Activated CD8-positive, alpha-beta T cell treated with anti-CD3 and anti-CD28 coated beads, Interleukin-2, amount 10 ng/mL, durations not matched to agents 7 days and 5 days (primary cell): ENCODE measurements at regions not wholly inside any gene's neighbourhood (a gene's known extent, or its start where the extent isn't known, plus 50 kb on each side); places are given as distances from the start of the nearest gene placed in this dataset.
A peak's percentile ranks its signal among the peaks of the same experiment; 100 is the strongest.
"Not testable (repeated sequence)": the region's sequence is repeated elsewhere in the genome, so short reads cannot be mapped to it uniquely, and the experiment has no call there.

Experiments
- ATAC-seq: fragments of 150-1000 bp; cut with Tn5 transposase; one replicate; pipeline ENCODE4 v1.10.0; 2021; ENCODE audit warnings: moderate library complexity
- CTCF ChIA-PET: fragments of 350-600 bp; sonication (Branson Sonifier 250); formaldehyde crosslinking; loops from one replicate; lab custom pipeline; 2021; ENCODE audit warnings: antibody characterized with exemption; lab: Charles Lee
- POLR2A ChIA-PET: fragments of 350-600 bp; sonication (Branson Sonifier 250); formaldehyde crosslinking; loops from one replicate; lab custom pipeline; 2021; ENCODE audit warnings: antibody characterized with exemption; lab: Charles Lee
- DNase-seq: peaks from one replicate; pipeline ENCODE4 v3.0.0-alpha.2; 2020
- H3K27ac Mint-ChIP-seq: one replicate; pipeline ENCODE4 v1.8.0; 2021; ENCODE audit warnings: mild to moderate bottlenecking, mixed read lengths
- H3K27me3 Mint-ChIP-seq: one replicate; pipeline ENCODE4 v1.8.0; 2021; ENCODE audit warnings: low read depth, mixed read lengths
- H3K36me3 Mint-ChIP-seq: one replicate; pipeline ENCODE4 v1.8.0; 2021; ENCODE audit warnings: low read depth, mixed read lengths
- H3K4me1 Mint-ChIP-seq: one replicate; pipeline ENCODE4 v1.8.0; 2021; ENCODE audit warnings: low read depth, mixed read lengths
- H3K4me3 Mint-ChIP-seq: one replicate; pipeline ENCODE4 v1.8.0; 2021; ENCODE audit warnings: mild to moderate bottlenecking, mixed read lengths
- H3K9me3 Mint-ChIP-seq: one replicate; pipeline ENCODE4 v1.8.0; 2022; ENCODE audit warnings: mixed read lengths; ENCODE audit not compliant: insufficient read depth

- DNase-seq (no peak), ATAC-seq (no peak)
- H3K36me3 Mint-ChIP-seq = peaks cover 2% of the 10 kb centered on the region
- H3K4me1 Mint-ChIP-seq = no peaks in the 10 kb centered on the region
- no peak overlapping the region for H3K27ac Mint-ChIP-seq
- peaks cover under 1% of the 10 kb centered on the region for H3K27me3 Mint-ChIP-seq
- no peak overlapping the region for H3K4me3 Mint-ChIP-seq
- POLR2A ChIA-PET = no interaction called here
- CTCF ChIA-PET = no interaction called here
- H3K9me3 Mint-ChIP-seq = peaks cover 6% of the 10 kb centered on the region
Measured at GRCh38 chr12:96085475-96085874, 50.1 kb upstream of the LTA4H start.

- DNase-seq, POLR2A ChIA-PET, H3K27ac Mint-ChIP-seq, H3K36me3 Mint-ChIP-seq, H3K4me3 Mint-ChIP-seq, H3K4me1 Mint-ChIP-seq, H3K27me3 Mint-ChIP-seq, ATAC-seq, CTCF ChIA-PET: not testable (repeated sequence)
- peaks cover 13% of the 10 kb centered on the region for H3K9me3 Mint-ChIP-seq
Measured at GRCh38 chr12:96086190-96086589, 50.8 kb upstream of the LTA4H start.

GRCh38 chr12:96091833-96092232 is 56.4 kb upstream of the LTA4H start:
- peaks cover 4% of the 10 kb centered on the region for H3K36me3 Mint-ChIP-seq
- ATAC-seq = no peak
- peaks cover 13% of the 10 kb centered on the region for H3K9me3 Mint-ChIP-seq
- H3K4me1 Mint-ChIP-seq = peaks cover 15% of the 10 kb centered on the region
- no peak overlapping the region for H3K27ac Mint-ChIP-seq
- ChIA-PET CTCF (interaction anchor here (1.0 to 1.3 kb wide), 3 partner anchors 30 to 426 kb away, joined by 3 to 5 read pairs (median 3); no protein-coding TSS in a partner anchor), POLR2A (no interaction called here)
- H3K27me3 Mint-ChIP-seq = no peaks in the 10 kb centered on the region
- no peak for DNase-seq
- H3K4me3 Mint-ChIP-seq = no peak overlapping the region

GRCh38 chr12:96093543-96094196 is 58.3 kb upstream of the LTA4H start:
- H3K4me1 Mint-ChIP-seq = peaks cover 19% of the 10 kb centered on the region
- peak overlapping the region; percentile 18 for H3K27ac Mint-ChIP-seq
- no peak for ATAC-seq
- H3K9me3 Mint-ChIP-seq = peaks cover 13% of the 10 kb centered on the region
- H3K4me3 Mint-ChIP-seq = no peak overlapping the region
- POLR2A ChIA-PET = no interaction called here
- H3K36me3 Mint-ChIP-seq = peaks cover 4% of the 10 kb centered on the region
- no peaks in the 10 kb centered on the region for H3K27me3 Mint-ChIP-seq
- DNase-seq = no peak
- CTCF ChIA-PET = no interaction called here

GRCh38 chr12:96094201-96094600 is 58.8 kb upstream of the LTA4H start:
- Mint-ChIP-seq H3K4me3 (no peak overlapping the region), H3K4me1 (peaks cover 24% of the 10 kb centered on the region), H3K27me3 (no peaks in the 10 kb centered on the region), H3K9me3 (peaks cover 13% of the 10 kb centered on the region), H3K36me3 (peaks cover 4% of the 10 kb centered on the region), H3K27ac (peak overlapping the region; percentile 18)
- DNase-seq = no peak
- ChIA-PET CTCF (no interaction called here), POLR2A (no interaction called here)
- ATAC-seq = no peak

- no peaks in the 10 kb centered on the region for H3K36me3 Mint-ChIP-seq
- peaks cover 42% of the 10 kb centered on the region for H3K4me1 Mint-ChIP-seq
- ATAC-seq (no peak), DNase-seq (no peak)
- H3K4me3 Mint-ChIP-seq = no peak overlapping the region
- ChIA-PET CTCF (interaction anchor here (1.8 kb wide), 1 partner anchor 116 kb away, joined by 5 read pairs; no protein-coding TSS in a partner anchor), POLR2A (no interaction called here)
- no peaks in the 10 kb centered on the region for H3K9me3 Mint-ChIP-seq
- no peaks in the 10 kb centered on the region for H3K27me3 Mint-ChIP-seq
- no peak overlapping the region for H3K27ac Mint-ChIP-seq
Measured at GRCh38 chr12:96098631-96099030, 63.2 kb upstream of the LTA4H start.

GRCh38 chr12:96099421-96099820 is 64.0 kb upstream of the LTA4H start:
- no peak overlapping the region for H3K4me3 Mint-ChIP-seq
- H3K36me3 Mint-ChIP-seq = no peaks in the 10 kb centered on the region
- H3K27ac Mint-ChIP-seq = peak overlapping the region; percentile 55
- ChIA-PET POLR2A (no interaction called here), CTCF (interaction anchor here (0.9 to 1.8 kb wide), 2 partner anchors 41 to 116 kb away, joined by 3 to 5 read pairs; no protein-coding TSS in a partner anchor)
- DNase-seq = no peak
- H3K9me3 Mint-ChIP-seq = no peaks in the 10 kb centered on the region
- H3K27me3 Mint-ChIP-seq = no peaks in the 10 kb centered on the region
- peaks cover 36% of the 10 kb centered on the region for H3K4me1 Mint-ChIP-seq
- no peak for ATAC-seq

GRCh38 chr12:96099986-96100385 is 64.6 kb upstream of the LTA4H start:
- DNase-seq = peak; percentile 44
- Mint-ChIP-seq H3K4me3 (peak overlapping the region; percentile 22), H3K27ac (peak overlapping the region; percentile 55), H3K4me1 (peaks cover 30% of the 10 kb centered on the region), H3K27me3 (no peaks in the 10 kb centered on the region), H3K9me3 (no peaks in the 10 kb centered on the region), H3K36me3 (no peaks in the 10 kb centered on the region)
- POLR2A ChIA-PET = interaction anchor here (0.6 kb wide), 1 partner anchor 625 kb away, joined by 4 read pairs; no protein-coding TSS in a partner anchor
- ATAC-seq = peak; percentile 53
- CTCF ChIA-PET = interaction anchor here (0.9 to 1.8 kb wide), 2 partner anchors 42 to 115 kb away, joined by 3 to 5 read pairs; no protein-coding TSS in a partner anchor

- Mint-ChIP-seq H3K9me3 (no peaks in the 10 kb centered on the region), H3K27me3 (no peaks in the 10 kb centered on the region), H3K4me3 (no peak overlapping the region), H3K4me1 (peaks cover 36% of the 10 kb centered on the region), H3K36me3 (no peaks in the 10 kb centered on the region), H3K27ac (no peak overlapping the region)
- ATAC-seq = no peak
- ChIA-PET POLR2A (no interaction called here), CTCF (interaction anchor here (0.6 kb wide), 1 partner anchor 12 kb away, joined by 3 read pairs; no protein-coding TSS in a partner anchor)
- no peak for DNase-seq
Measured at GRCh38 chr12:96101806-96102205, 66.4 kb upstream of the LTA4H start.

- CTCF ChIA-PET = interaction anchor here (0.8 to 1.1 kb wide), 2 partner anchors 105 to 112 kb away, joined by 3 to 4 read pairs; no protein-coding TSS in a partner anchor
- DNase-seq (no peak), ATAC-seq (no peak)
- POLR2A ChIA-PET = no interaction called here
- H3K9me3 Mint-ChIP-seq = no peaks in the 10 kb centered on the region
- H3K27ac Mint-ChIP-seq = no peak overlapping the region
- no peaks in the 10 kb centered on the region for H3K27me3 Mint-ChIP-seq
- no peak overlapping the region for H3K4me3 Mint-ChIP-seq
- peaks cover 48% of the 10 kb centered on the region for H3K4me1 Mint-ChIP-seq
- no peaks in the 10 kb centered on the region for H3K36me3 Mint-ChIP-seq
Measured at GRCh38 chr12:96103067-96103644, 67.8 kb upstream of the LTA4H start.

GRCh38 chr12:96104566-96104965 is 69.2 kb upstream of the LTA4H start:
- ATAC-seq (no peak), DNase-seq (no peak)
- Mint-ChIP-seq H3K9me3 (no peaks in the 10 kb centered on the region), H3K36me3 (no peaks in the 10 kb centered on the region), H3K27ac (no peak overlapping the region), H3K4me3 (no peak overlapping the region), H3K27me3 (no peaks in the 10 kb centered on the region), H3K4me1 (peaks cover 43% of the 10 kb centered on the region)
- POLR2A ChIA-PET = no interaction called here
- CTCF ChIA-PET = no interaction called here

GRCh38 chr12:96106137-96106536 is 70.8 kb upstream of the LTA4H start:
- Mint-ChIP-seq H3K9me3 (no peaks in the 10 kb centered on the region), H3K27ac (peak overlapping the region; percentile 1)
- ATAC-seq = no peak

More at GRCh38 chr12:96106137-96106536, 70.8 kb upstream of the LTA4H start:
- Mint-ChIP-seq H3K36me3 (no peaks in the 10 kb centered on the region), H3K4me3 (no peak overlapping the region), H3K27me3 (peaks cover 2% of the 10 kb centered on the region), H3K4me1 (peaks cover 36% of the 10 kb centered on the region)
- ChIA-PET CTCF (interaction anchor here (0.9 to 1.1 kb wide), 3 partner anchors 17 to 109 kb away, joined by 3 to 4 read pairs (median 3); no protein-coding TSS in a partner anchor), POLR2A (no interaction called here)
- no peak for DNase-seq
